ENCODE measurements at regions not wholly inside any gene's neighbourhood (a gene's known extent, or its start where the extent isn't known, plus 50 kb on each side); places are given as distances from the start of the nearest gene placed in this dataset.
"Not testable (repeated sequence)": the region's sequence is repeated elsewhere in the genome, so short reads cannot be mapped to it uniquely, and the experiment has no call there.

DNA sequence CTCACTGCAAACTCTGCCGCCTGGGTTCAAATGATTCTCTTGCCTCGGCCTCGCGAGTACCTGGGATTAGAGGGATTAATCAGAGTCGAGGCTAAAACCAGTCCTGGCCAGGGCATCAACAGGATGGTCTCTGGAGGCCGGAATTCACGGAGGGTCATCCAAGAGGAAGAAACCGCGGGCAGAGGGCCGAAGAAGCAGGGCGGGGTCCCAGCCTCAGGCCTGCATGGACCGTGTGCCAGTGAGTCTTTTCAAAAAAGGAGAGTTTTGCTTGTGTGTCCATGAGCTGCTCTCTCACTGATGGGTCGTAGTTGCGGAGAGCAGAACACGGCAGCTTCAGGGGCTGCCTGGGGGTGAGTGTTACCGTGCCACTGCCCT lies 295.1 kb upstream of the ZNF337 start:
- no peaks in the 10 kb centered on the region for H3K27me3 ChIP-seq (ENCODE audit: control insufficient read depth in 2 of 2, insufficient read depth in 2 of 2, low read length in 2 of 2)
- no peak overlapping the region for H3K9ac ChIP-seq (replicated peaks; ENCODE audit: extremely low read depth, insufficient read depth, low read length)
- dilution Hi-C loops (cut with MboI; ENCODE audit: extremely low pct_ligation_motif_present, low sequenced_read_pairs) = no loop called here
- no peak for DNase-seq (ENCODE audit: low read depth, low spot score)
- no peaks in the 10 kb centered on the region for H3K79me2 ChIP-seq (ENCODE audit: control insufficient read depth, insufficient read depth, low read length)
- no peak overlapping the region for H3K27ac ChIP-seq (ENCODE audit: insufficient read depth, low read depth, low read length)
- no peak overlapping the region for H3K4me3 ChIP-seq (replicated peaks in 1 of 3; ENCODE audit: insufficient read depth in 1 of 3, low read depth in 1 of 3, low read length in 3 of 3)
- no peaks in the 10 kb centered on the region for H3K4me1 ChIP-seq (ENCODE audit: control insufficient read depth, extremely low read depth, insufficient read depth, low read length)
- H3K9me3 ChIP-seq (replicated peaks; ENCODE audit: control insufficient read depth, insufficient read depth, low read length) = no peaks in the 10 kb centered on the region
- H2AFZ ChIP-seq (ENCODE audit: low read depth, low read length) = no peak overlapping the region
- no peak overlapping the region for H3K4me2 ChIP-seq (ENCODE audit: insufficient read depth, low read length)
- H3K36me3 ChIP-seq (ENCODE audit: control insufficient read depth in 2 of 2, extremely low read depth in 1 of 2, insufficient read depth in 2 of 2, low read length in 2 of 2) = no peaks in the 10 kb centered on the region
- no peaks in the 10 kb centered on the region for H4K20me1 ChIP-seq (replicated peaks; ENCODE audit: control insufficient read depth, extremely low read depth, insufficient read depth, low read length)
- intact Hi-C loops (cut with micrococcal nuclease) = no loop called here
- no TSS peak for BruUV-seq (replicated peaks)
- no peaks in the 10 kb centered on the region for H3K9me1 ChIP-seq (replicated peaks; ENCODE audit: control insufficient read depth, extremely low read depth, insufficient read depth, low read length)
- FAIRE-seq = no peak
- CTCF ChIA-PET = no interaction called here
- TF ChIP-seq, protein P1, sequence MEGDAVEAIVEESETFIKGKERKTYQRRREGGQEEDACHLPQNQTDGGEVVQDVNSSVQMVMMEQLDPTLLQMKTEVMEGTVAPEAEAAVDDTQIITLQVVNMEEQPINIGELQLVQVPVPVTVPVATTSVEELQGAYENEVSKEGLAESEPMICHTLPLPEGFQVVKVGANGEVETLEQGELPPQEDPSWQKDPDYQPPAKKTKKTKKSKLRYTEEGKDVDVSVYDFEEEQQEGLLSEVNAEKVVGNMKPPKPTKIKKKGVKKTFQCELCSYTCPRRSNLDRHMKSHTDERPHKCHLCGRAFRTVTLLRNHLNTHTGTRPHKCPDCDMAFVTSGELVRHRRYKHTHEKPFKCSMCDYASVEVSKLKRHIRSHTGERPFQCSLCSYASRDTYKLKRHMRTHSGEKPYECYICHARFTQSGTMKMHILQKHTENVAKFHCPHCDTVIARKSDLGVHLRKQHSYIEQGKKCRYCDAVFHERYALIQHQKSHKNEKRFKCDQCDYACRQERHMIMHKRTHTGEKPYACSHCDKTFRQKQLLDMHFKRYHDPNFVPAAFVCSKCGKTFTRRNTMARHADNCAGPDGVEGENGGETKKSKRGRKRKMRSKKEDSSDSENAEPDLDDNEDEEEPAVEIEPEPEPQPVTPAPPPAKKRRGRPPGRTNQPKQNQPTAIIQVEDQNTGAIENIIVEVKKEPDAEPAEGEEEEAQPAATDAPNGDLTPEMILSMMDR (IDR thresholded peaks at IDR 0.05; ENCODE audit: extremely low read depth in 1 of 2, insufficient read depth in 1 of 2, low read depth in 1 of 2, low read length in 2 of 2) = no peak
- no peak for TF ChIP-seq JUN (IDR thresholded peaks at IDR 0.05; ENCODE audit: borderline replicate concordance, insufficient read depth, insufficient read length, low read depth)
- TF ChIP-seq POLR2A (IDR thresholded peaks at IDR 0.05; ENCODE audit: low read depth, low read length) = no peak
- TF ChIP-seq POLR2AphosphoS5 (IDR thresholded peaks at IDR 0.05; ENCODE audit: insufficient read depth, low read depth, low read length) = no peak
- no peak for TF ChIP-seq EZH2 (IDR thresholded peaks at IDR 0.05; ENCODE audit: borderline replicate concordance, low read depth, low read length, severe bottlenecking)
- TF ChIP-seq MYC (IDR thresholded peaks at IDR 0.05; ENCODE audit: low read depth, low read length) = no peak
- POLR2A ChIA-PET = no interaction called here

- H3K4me2 ChIP-seq (ENCODE audit: insufficient read depth, low read length) = no peak overlapping the region
- ChIA-PET CTCF (no interaction called here), POLR2A (no interaction called here)
- no peaks in the 10 kb centered on the region for H3K4me1 ChIP-seq (ENCODE audit: control insufficient read depth, extremely low read depth, insufficient read depth, low read length)
- intact Hi-C loops (cut with micrococcal nuclease) = no loop called here
- no peaks in the 10 kb centered on the region for H3K36me3 ChIP-seq (ENCODE audit: control insufficient read depth in 2 of 2, extremely low read depth in 1 of 2, insufficient read depth in 2 of 2, low read length in 2 of 2)
- no peak for DNase-seq (ENCODE audit: low read depth, low spot score)
- dilution Hi-C loops (cut with MboI; ENCODE audit: extremely low pct_ligation_motif_present, low sequenced_read_pairs) = no loop called here
- no TSS peak for BruUV-seq (replicated peaks)
- no peaks in the 10 kb centered on the region for H3K9me1 ChIP-seq (replicated peaks; ENCODE audit: control insufficient read depth, extremely low read depth, insufficient read depth, low read length)
- H3K4me3 ChIP-seq (replicated peaks in 1 of 3; ENCODE audit: insufficient read depth in 1 of 3, low read depth in 1 of 3, low read length in 3 of 3) = no peak overlapping the region
- TF ChIP-seq GATA2 (IDR thresholded peaks at IDR 0.05; ENCODE audit: insufficient read depth, insufficient read length, low read depth, low read length) (no peak), MAX (IDR thresholded peaks at IDR 0.05; ENCODE audit: insufficient read depth, insufficient read length) (no peak), JUN (IDR thresholded peaks at IDR 0.05; ENCODE audit: borderline replicate concordance, insufficient read depth, insufficient read length, low read depth) (no peak), EZH2 (IDR thresholded peaks at IDR 0.05; ENCODE audit: borderline replicate concordance, low read depth, low read length, severe bottlenecking) (no peak), POLR2AphosphoS5 (IDR thresholded peaks at IDR 0.05; ENCODE audit: insufficient read depth, low read depth, low read length) (no peak)
- no peaks in the 10 kb centered on the region for H3K27me3 ChIP-seq (ENCODE audit: control insufficient read depth in 2 of 2, insufficient read depth in 2 of 2, low read length in 2 of 2)
- no peaks in the 10 kb centered on the region for H3K79me2 ChIP-seq (ENCODE audit: control insufficient read depth, insufficient read depth, low read length)
- no peak for FAIRE-seq
- H4K20me1 ChIP-seq (replicated peaks; ENCODE audit: control insufficient read depth, extremely low read depth, insufficient read depth, low read length) = no peaks in the 10 kb centered on the region
- no peak overlapping the region for H3K9ac ChIP-seq (replicated peaks; ENCODE audit: extremely low read depth, insufficient read depth, low read length)
- no peak overlapping the region for H3K27ac ChIP-seq (ENCODE audit: insufficient read depth, low read depth, low read length)
- no peak overlapping the region for H2AFZ ChIP-seq (ENCODE audit: low read depth, low read length)
- H3K9me3 ChIP-seq (replicated peaks; ENCODE audit: control insufficient read depth, insufficient read depth, low read length) = no peaks in the 10 kb centered on the region
Measured at GRCh38 chr20:25991051-25991755, 294.6 kb upstream of the ZNF337 start.

DNA sequence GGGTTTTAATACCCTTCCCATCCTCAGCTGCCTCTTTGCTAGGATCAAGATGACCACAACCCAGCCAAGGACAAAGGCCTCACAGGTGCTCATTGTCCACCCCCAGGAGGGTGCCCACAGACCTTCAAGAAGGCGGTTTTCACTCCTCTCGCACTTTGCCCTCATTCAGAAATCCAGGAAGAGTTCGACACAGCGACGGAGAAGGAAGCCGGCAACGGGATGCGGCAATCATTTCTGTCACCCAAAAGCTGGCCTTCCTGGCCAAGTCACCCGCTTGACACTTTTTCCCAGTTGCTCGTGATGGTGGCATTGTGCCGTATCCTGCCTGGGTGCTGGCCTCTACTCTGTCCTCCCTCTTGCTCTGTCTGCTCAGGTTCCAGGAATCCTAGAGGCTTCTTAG lies 293.0 kb upstream of the ZNF337 start:
- H3K27ac ChIP-seq (ENCODE audit: insufficient read depth, low read depth, low read length); FAIRE-seq; dilution Hi-C loops (cut with MboI; ENCODE audit: extremely low pct_ligation_motif_present, low sequenced_read_pairs); H4K20me1 ChIP-seq (replicated peaks; ENCODE audit: control insufficient read depth, extremely low read depth, insufficient read depth, low read length); H3K4me1 ChIP-seq (ENCODE audit: control insufficient read depth, extremely low read depth, insufficient read depth, low read length); H3K36me3 ChIP-seq (ENCODE audit: control insufficient read depth in 2 of 2, extremely low read depth in 1 of 2, insufficient read depth in 2 of 2, low read length in 2 of 2); H3K9me3 ChIP-seq (replicated peaks; ENCODE audit: control insufficient read depth, insufficient read depth, low read length); CTCF ChIA-PET; POLR2A ChIA-PET; H3K9me1 ChIP-seq (replicated peaks; ENCODE audit: control insufficient read depth, extremely low read depth, insufficient read depth, low read length); H3K79me2 ChIP-seq (ENCODE audit: control insufficient read depth, insufficient read depth, low read length); H3K27me3 ChIP-seq (ENCODE audit: control insufficient read depth in 2 of 2, insufficient read depth in 2 of 2, low read length in 2 of 2); BruUV-seq (replicated peaks); DNase-seq (ENCODE audit: low read depth, low spot score); H2AFZ ChIP-seq (ENCODE audit: low read depth, low read length); H3K4me3 ChIP-seq (replicated peaks in 1 of 3; ENCODE audit: insufficient read depth in 1 of 3, low read depth in 1 of 3, low read length in 3 of 3); intact Hi-C loops (cut with micrococcal nuclease); H3K4me2 ChIP-seq (ENCODE audit: insufficient read depth, low read length); H3K9ac ChIP-seq (replicated peaks; ENCODE audit: extremely low read depth, insufficient read depth, low read length): not testable (repeated sequence)
